ENCODE measurements at regions not wholly inside any gene's neighbourhood (a gene's known extent, or its start where the extent isn't known, plus 50 kb on each side); places are given as distances from the start of the nearest gene placed in this dataset.

GRCh38 chr14:95763875-95764274, 50.0 kb upstream of the TCL1A start:
- no peaks in the 10 kb centered on the region for H3K36me3 ChIP-seq (ENCODE audit: insufficient read depth in 1 of 2, low read depth in 1 of 2)
- WGBS, 3 donors = 63 to 73% (median 69%) methylated on average over 3 of the region's 3 CpGs
- no peak for TF ChIP-seq CTCF (IDR thresholded peaks at IDR 0.05)
- no peaks in the 10 kb centered on the region for H3K9me3 ChIP-seq
- H3K4me3 ChIP-seq = no peak overlapping the region
- H3K27ac ChIP-seq = no peak overlapping the region
- no peak for ATAC-seq
- intact Hi-C loops (cut with DNase I) = no loop called here
- no peaks in the 10 kb centered on the region for H3K4me1 ChIP-seq
- DNase-seq = no peak
- H3K27me3 ChIP-seq (ENCODE audit: insufficient read depth in 3 of 3, low read length in 2 of 3) = peaks cover 0 to 16% (median 0%) of the 10 kb centered on the region in 3 donors
